ENCODE measurements at regions not wholly inside any gene's neighbourhood (a gene's known extent, or its start where the extent isn't known, plus 50 kb on each side); places are given as distances from the start of the nearest gene placed in this dataset.
"Not testable (repeated sequence)": the region's sequence is repeated elsewhere in the genome, so short reads cannot be mapped to it uniquely, and the experiment has no call there.

DNA sequence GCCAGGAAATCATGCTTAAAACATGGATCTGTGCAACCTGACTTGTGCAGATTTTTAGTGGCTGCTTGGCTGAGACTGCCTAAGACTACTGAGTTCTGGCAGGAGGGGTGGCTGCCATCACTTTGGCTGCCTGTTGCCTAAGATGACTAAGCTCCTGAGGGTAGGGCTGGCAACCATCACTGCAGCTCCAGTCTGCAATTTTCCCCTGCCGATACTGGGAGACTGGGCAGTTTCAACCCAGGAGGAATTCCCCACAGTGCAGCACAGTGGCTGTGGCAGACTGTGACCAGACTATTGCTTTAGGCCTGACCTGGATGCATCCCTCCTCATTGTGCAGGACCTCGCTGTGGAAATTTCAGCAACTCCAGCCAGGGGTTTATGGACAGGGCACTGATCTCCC lies 544.9 kb downstream of the ANKRD50 start:
- CTCF ChIA-PET, result no interaction called here
- H3K9me3 Mint-ChIP-seq, result peaks cover 34% of the 10 kb centered on the region
- no peak overlapping the region for H3K4me3 Mint-ChIP-seq

DNA sequence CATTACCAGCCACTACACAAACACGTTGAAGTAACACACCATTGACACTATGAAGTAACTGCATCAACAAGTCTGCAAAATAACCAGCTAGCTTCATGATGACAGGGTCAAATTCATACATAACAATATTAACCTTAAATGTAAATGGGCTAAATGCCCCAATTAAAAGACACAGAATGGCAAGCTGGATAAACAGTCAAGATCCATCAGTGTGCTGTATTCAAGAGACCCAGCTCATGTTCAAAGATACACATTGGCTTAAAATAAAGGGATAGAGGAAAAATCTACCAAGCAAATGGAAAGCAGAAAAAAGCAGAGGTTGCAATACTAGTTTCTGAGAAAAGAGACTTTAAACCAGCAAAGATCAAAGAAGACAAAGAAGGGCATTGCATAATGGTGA lies 543.0 kb downstream of the ANKRD50 start:
- H3K36me3 Mint-ChIP-seq; H3K4me1 Mint-ChIP-seq; ATAC-seq; H3K27ac Mint-ChIP-seq; POLR2A ChIA-PET; DNase-seq (ENCODE audit: low spot score); H3K27me3 Mint-ChIP-seq (ENCODE audit: low read depth); H3K4me3 Mint-ChIP-seq; CTCF ChIA-PET: not testable (repeated sequence)
- H3K9me3 Mint-ChIP-seq, result peaks cover 40% of the 10 kb centered on the region

More for the DNA sequence above, 544.9 kb downstream of the ANKRD50 start:
- POLR2A ChIA-PET, result interaction anchor here (0.6 kb wide), 1 partner anchor 1048 kb away, joined by 3 read pairs; no protein-coding TSS in a partner anchor
- H3K36me3 Mint-ChIP-seq, result peaks cover 10% of the 10 kb centered on the region; the same call in 1 of the 2 replicates
- H3K27ac Mint-ChIP-seq, result no peak overlapping the region
- no peaks in the 10 kb centered on the region for H3K4me1 Mint-ChIP-seq
- ATAC-seq (no peak), DNase-seq (ENCODE audit: low spot score) (no peak)
- TF ChIP-seq, protein P1, sequence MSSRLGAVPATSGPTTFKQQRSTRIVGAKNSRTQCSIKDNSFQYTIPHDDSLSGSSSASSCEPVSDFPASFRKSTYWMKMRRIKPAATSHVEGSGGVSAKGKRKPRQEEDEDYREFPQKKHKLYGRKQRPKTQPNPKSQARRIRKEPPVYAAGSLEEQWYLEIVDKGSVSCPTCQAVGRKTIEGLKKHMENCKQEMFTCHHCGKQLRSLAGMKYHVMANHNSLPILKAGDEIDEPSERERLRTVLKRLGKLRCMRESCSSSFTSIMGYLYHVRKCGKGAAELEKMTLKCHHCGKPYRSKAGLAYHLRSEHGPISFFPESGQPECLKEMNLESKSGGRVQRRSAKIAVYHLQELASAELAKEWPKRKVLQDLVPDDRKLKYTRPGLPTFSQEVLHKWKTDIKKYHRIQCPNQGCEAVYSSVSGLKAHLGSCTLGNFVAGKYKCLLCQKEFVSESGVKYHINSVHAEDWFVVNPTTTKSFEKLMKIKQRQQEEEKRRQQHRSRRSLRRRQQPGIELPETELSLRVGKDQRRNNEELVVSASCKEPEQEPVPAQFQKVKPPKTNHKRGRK (CRISPR knock-in tag; IDR thresholded peaks at IDR 0.05; ENCODE audit: borderline replicate concordance), result no peak
- TF ChIP-seq CREB1 (CRISPR knock-in tag; IDR thresholded peaks at IDR 0.05) (no peak), OVOL2 (CRISPR knock-in tag; IDR thresholded peaks at IDR 0.05; ENCODE audit: borderline replicate concordance) (no peak), RORB (CRISPR knock-in tag; IDR thresholded peaks at IDR 0.05) (no peak), SMAD4 (CRISPR knock-in tag; IDR thresholded peaks at IDR 0.05) (no peak), ZNF671 (CRISPR knock-in tag; IDR thresholded peaks at IDR 0.05) (no peak), IRF2 (CRISPR knock-in tag; IDR thresholded peaks at IDR 0.05; ENCODE audit: borderline replicate concordance, low read depth) (no peak), NFATC4 (CRISPR knock-in tag; IDR thresholded peaks at IDR 0.05) (no peak), ETV6 (CRISPR knock-in tag; IDR thresholded peaks at IDR 0.05) (no peak), ZNF121 (CRISPR knock-in tag; IDR thresholded peaks at IDR 0.05) (no peak), FOXK1 (CRISPR knock-in tag; IDR thresholded peaks at IDR 0.05) (no peak), ZNF416 (CRISPR knock-in tag; IDR thresholded peaks at IDR 0.05) (no peak)
- no peaks in the 10 kb centered on the region; the same call in 1 of the 2 replicates for H3K27me3 Mint-ChIP-seq (ENCODE audit: low read depth)

DNA sequence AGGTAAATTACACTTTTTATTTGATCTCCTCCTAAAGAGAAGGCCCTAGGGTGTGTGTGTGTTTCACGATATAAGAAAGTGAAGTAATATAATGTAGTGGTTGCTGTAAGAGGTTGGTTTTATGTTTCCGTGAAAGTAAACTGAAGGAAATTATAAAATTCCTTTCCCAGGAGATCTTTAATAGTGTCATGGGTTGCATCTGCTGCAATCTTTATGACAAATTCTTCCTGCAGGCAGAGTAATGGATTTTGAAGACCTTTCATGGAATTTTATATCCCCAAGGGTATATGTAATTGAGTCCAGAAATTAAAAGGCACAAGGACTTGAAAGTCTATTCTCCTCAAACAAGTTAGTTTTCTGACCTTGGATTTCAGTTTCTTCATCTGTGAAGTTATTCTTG lies 538.6 kb downstream of the ANKRD50 start:
- Mint-ChIP-seq H3K27me3 (ENCODE audit: low read depth) (no peaks in the 10 kb centered on the region), H3K27ac (no peak overlapping the region), H3K4me1 (no peaks in the 10 kb centered on the region), H3K4me3 (no peak overlapping the region), H3K36me3 (peaks cover 5% of the 10 kb centered on the region; the same call in 1 of the 2 replicates), H3K9me3 (peaks cover 31% of the 10 kb centered on the region)
- ChIA-PET CTCF (no interaction called here), POLR2A (no interaction called here)
- ATAC-seq, result no peak
- no peak for DNase-seq (ENCODE audit: low spot score)
- TF ChIP-seq ZNF138 (CRISPR knock-in tag; conservative IDR thresholded peaks at IDR 0.05) (no peak), NFE2L1 (CRISPR knock-in tag; IDR thresholded peaks at IDR 0.05) (no peak), ZNF232 (CRISPR knock-in tag; IDR thresholded peaks at IDR 0.05) (no peak), CDX4 (CRISPR knock-in tag; IDR thresholded peaks at IDR 0.05; ENCODE audit: borderline replicate concordance) (no peak), TCF7 (CRISPR knock-in tag; IDR thresholded peaks at IDR 0.05; ENCODE audit: low read depth) (no peak), ZNF317 (CRISPR knock-in tag; IDR thresholded peaks at IDR 0.05; ENCODE audit: borderline replicate concordance, low read depth) (no peak), AR (CRISPR knock-in tag; IDR thresholded peaks at IDR 0.05) (no peak), CREM (CRISPR knock-in tag; IDR thresholded peaks at IDR 0.05) (no peak), NR3C1 (CRISPR knock-in tag; conservative IDR thresholded peaks at IDR 0.05; ENCODE audit: low read depth) (no peak)

Measured in WTC11 (cell line).